ENCODE measurements at regions not wholly inside any gene's neighbourhood (a gene's known extent, or its start where the extent isn't known, plus 50 kb on each side); places are given as distances from the start of the nearest gene placed in this dataset.

DNA sequence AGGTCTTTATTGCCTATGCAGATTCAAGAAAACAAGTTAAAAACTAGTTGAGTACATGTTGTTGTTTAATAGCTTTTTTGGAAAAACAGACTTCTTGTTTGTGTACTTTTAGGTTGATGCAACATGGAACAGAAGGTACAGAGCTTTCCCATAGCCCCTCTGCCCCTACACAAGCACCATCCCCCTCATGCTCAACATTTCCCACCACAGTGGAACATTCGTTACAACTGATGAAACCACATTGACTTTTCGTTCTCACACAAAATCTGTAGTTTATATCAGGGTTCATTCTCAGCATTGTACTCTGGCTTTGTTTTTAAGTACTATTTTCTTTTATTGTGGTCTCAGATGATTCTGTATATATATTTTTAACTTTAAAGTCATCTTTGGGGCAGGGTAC, 1054.6 kb downstream of the NTRK3 start:
- 92% methylated on average over 2 of the region's 2 CpGs; no CpG with 5 or more reads in 1 of the 2 experiments for WGBS, 2 experiments (ENCODE audit: extremely low coverage in 1 of 2, insufficient coverage in 1 of 2, insufficient read length in 1 of 2, insufficient replicate concordance in 2 of 2, low coverage in 1 of 2, low lambda C conversion rate in 2 of 2, missing lambda C conversion rate in 1 of 2)
- TF ChIP-seq SIX5 (IDR thresholded peaks at IDR 0.05; ENCODE audit: low read depth, low read length) (no peak), EZH2 (IDR thresholded peaks at IDR 0.05; ENCODE audit: low read depth, low read length, severe bottlenecking) (no peak), BACH1 (IDR thresholded peaks at IDR 0.05; ENCODE audit: low read length) (no peak), CEBPB (IDR thresholded peaks at IDR 0.05; ENCODE audit: low read depth, low read length) (no peak), POLR2AphosphoS5 (IDR thresholded peaks at IDR 0.05; ENCODE audit: low read depth, low read length) (no peak), POLR2A (IDR thresholded peaks at IDR 0.05; ENCODE audit: control extremely low read depth in 1 of 2, low read depth in 2 of 2, low read length in 2 of 2) (no peak)

More for the DNA sequence above, 1054.6 kb downstream of the NTRK3 start:
- Histone ChIP-seq H3K23me2 (ENCODE audit: low read depth, low read length) (no peaks in the 10 kb centered on the region), H4K91ac (replicated peaks; ENCODE audit: insufficient read length, low read length) (no peak overlapping the region), H3K9me3 (ENCODE audit: insufficient read depth in 2 of 2, low read depth in 1 of 2, low read length in 1 of 2) (no peaks in the 10 kb centered on the region), H3K23ac (ENCODE audit: insufficient read length) (no peak overlapping the region), H2AFZ (ENCODE audit: low read length) (no peak overlapping the region), H2AK5ac (ENCODE audit: low read depth, low read length) (no peak overlapping the region), H4K5ac (ENCODE audit: insufficient read length, low read depth, low read length) (no peak overlapping the region), H3K27ac (ENCODE audit: low read depth, low read length) (no peak overlapping the region), H2BK120ac (replicated peaks; ENCODE audit: low read depth, low read length) (no peak overlapping the region), H3K9ac (replicated peaks in 1 of 4; ENCODE audit: extremely low read depth in 1 of 4, low read depth in 3 of 4, low read length in 3 of 4) (no peak overlapping the region), H3K79me2 (ENCODE audit: control insufficient read depth in 1 of 2, insufficient read depth in 2 of 2, low read length in 2 of 2) (no peaks in the 10 kb centered on the region), H3K14ac (ENCODE audit: insufficient read length) (no peak overlapping the region), H4K20me1 (replicated peaks in 1 of 2; ENCODE audit: control insufficient read depth in 1 of 2, insufficient read depth in 2 of 2, low read length in 2 of 2) (no peaks in the 10 kb centered on the region), H3K27me3 (replicated peaks in 1 of 4; ENCODE audit: control insufficient read depth in 3 of 4, extremely low read depth in 1 of 4, insufficient read depth in 3 of 4, low read length in 3 of 4) (no peaks in the 10 kb centered on the region), H3K4me1 (replicated peaks in 1 of 4; ENCODE audit: control insufficient read depth in 3 of 4, insufficient read depth in 4 of 4, low read length in 3 of 4) (peaks cover 0 to 5% (median under 1%) of the 10 kb centered on the region in 4 experiments; a peak in 1 of 7 replicates), H3K36me3 (ENCODE audit: control insufficient read depth in 2 of 4, insufficient read depth in 4 of 4, low read length in 3 of 4) (no peaks in the 10 kb centered on the region; a peak in 1 of 8 replicates), H4K8ac (ENCODE audit: extremely low read depth, insufficient read depth, low read length) (no peak overlapping the region), H2BK5ac (ENCODE audit: low read depth, low read length) (no peak overlapping the region), H2BK15ac (ENCODE audit: low read length) (no peak overlapping the region), H3K18ac (ENCODE audit: extremely low read depth, low read length) (no peak overlapping the region), H3K4me3 (ENCODE audit: extremely low read depth in 1 of 4, insufficient read depth in 2 of 4, low read depth in 3 of 4, low read length in 4 of 4) (no peak overlapping the region), H2BK20ac (ENCODE audit: low read length) (no peak overlapping the region), H3K56ac (replicated peaks; ENCODE audit: insufficient read length, low read depth, low read length) (no peak overlapping the region), H3K4me2 (ENCODE audit: insufficient read depth in 1 of 2, low read depth in 2 of 2, low read length in 2 of 2) (no peak overlapping the region), H3K79me1 (ENCODE audit: low read depth, low read length) (no peaks in the 10 kb centered on the region), H3K4ac (replicated peaks; ENCODE audit: insufficient read length, low read depth, low read length) (no peak overlapping the region), H2BK12ac (ENCODE audit: low read depth, low read length) (no peak overlapping the region)
- DNase-seq (ENCODE audit: low read depth in 1 of 2, low spot score in 2 of 2) (no peak), FAIRE-seq (no peak)
- ChIA-PET CTCF (ENCODE audit: partially characterized antibody) (no interaction called here), POLR2A (ENCODE audit: partially characterized antibody) (no interaction called here)
